Neuron (in vitro differentiated cells): ENCODE measurements at regions not wholly inside any gene's neighbourhood (a gene's known extent, or its start where the extent isn't known, plus 50 kb on each side); places are given as distances from the start of the nearest gene placed in this dataset.
"Not testable (repeated sequence)": the region's sequence is repeated elsewhere in the genome, so short reads cannot be mapped to it uniquely, and the experiment has no call there.

Experiments used
- H2AFZ ChIP-seq: one replicate; pipeline ENCODE4 v1.6.1; 2013; ENCODE audit warnings: low read depth, mild to moderate bottlenecking, inconsistent platforms, low read length, moderate library complexity
- H3K27me3 ChIP-seq: one replicate; pipeline ENCODE4 v1.6.1; 2013; ENCODE audit warnings: low read length; ENCODE audit not compliant: insufficient read depth
- H3K36me3 ChIP-seq: one replicate; pipeline ENCODE4 v1.6.1; 2013; ENCODE audit warnings: low read length; ENCODE audit not compliant: insufficient read depth
- H3K4me1 ChIP-seq: one replicate; pipeline ENCODE4 v1.6.1; 2013; ENCODE audit warnings: low read length; ENCODE audit not compliant: insufficient read depth
- H3K4me3 ChIP-seq: 2 replicates; pipeline ENCODE4 v1.5.1; 2013; ENCODE audit warnings: mild to moderate bottlenecking, low read length, moderate library complexity
- H3K9me3 ChIP-seq: one replicate; pipeline ENCODE4 v1.6.1; 2013; ENCODE audit warnings: low read length

DNA sequence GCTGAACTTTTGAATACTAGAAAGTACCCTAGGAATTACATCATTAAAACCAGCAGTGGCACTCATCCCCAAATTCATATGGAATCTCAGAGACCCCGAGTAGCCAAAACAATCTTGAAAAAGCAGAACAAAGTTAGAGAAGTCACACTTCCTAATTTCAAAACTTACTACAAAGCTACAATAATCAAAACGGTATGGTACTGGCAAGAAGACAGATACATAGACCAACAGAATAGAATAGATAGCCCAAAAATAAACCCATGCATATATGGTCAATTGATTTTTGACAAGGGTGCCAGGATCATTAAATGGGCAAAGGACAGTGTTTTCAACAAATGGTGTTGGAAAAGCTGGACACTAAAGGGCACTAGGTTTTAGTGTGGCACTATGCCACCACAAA, 176.0 kb upstream of the NDUFV2 start:
- Histone ChIP-seq H3K27me3 (no peaks in the 10 kb centered on the region), H3K4me1 (no peaks in the 10 kb centered on the region), H3K9me3 (peaks cover 10% of the 10 kb centered on the region), H3K4me3 (no peak overlapping the region), H3K36me3 (no peaks in the 10 kb centered on the region), H2AFZ (no peak overlapping the region)

- no peak overlapping the region for H2AFZ ChIP-seq
- H3K4me1 ChIP-seq: no peaks in the 10 kb centered on the region
- H3K9me3 ChIP-seq: peaks cover 15% of the 10 kb centered on the region
- no peak overlapping the region for H3K4me3 ChIP-seq
- no peaks in the 10 kb centered on the region for H3K36me3 ChIP-seq
- H3K27me3 ChIP-seq: no peaks in the 10 kb centered on the region
These were observed 174.5 kb upstream of the NDUFV2 start for GRCh38 chr18:8928044-8928443.

DNA sequence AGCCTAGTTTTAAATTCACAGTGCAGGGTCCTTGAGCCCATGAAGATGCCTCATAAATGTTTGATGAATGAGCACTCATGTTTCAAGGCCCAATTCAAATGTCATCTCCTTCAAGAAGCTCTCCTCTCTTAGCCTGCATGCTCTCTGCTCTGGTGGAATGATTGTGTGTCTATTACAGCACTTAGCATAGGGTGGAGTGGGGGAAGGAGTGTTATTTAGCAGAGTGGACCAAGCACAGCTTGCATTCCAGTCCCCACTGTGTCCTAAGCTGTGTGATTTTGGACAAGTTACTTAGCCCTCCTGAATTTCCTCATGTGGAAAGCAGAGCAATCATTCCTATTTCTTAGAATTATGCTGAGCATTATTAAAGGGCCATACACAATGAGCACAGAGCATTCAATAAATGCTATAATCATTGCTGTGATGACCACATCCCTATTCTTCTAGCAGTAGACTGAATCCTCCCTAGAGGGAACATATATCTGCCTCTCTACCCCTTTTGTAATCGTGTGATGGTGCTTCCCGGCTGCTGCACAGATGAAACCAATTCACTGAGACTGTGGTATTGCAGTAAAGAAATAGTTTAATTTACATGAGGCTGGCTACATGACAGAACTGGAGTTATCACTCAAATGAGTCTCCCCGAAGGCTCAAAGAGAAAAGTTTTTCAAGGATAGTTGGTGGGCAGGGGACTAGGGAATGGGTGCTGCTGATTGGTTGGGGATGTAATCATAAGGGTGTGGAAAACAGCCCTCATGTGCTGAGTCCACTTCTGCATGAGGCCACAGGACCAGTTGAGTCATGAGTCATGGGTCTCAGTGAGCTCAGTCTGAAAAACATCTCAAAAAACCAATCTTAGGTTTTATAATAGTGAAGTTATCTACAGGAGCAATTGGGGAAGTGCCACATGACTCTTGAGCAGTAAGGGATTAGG, 173.4 kb upstream of the NDUFV2 start:
- no peak overlapping the region for H3K4me3 ChIP-seq
- no peaks in the 10 kb centered on the region for H3K27me3 ChIP-seq
- no peaks in the 10 kb centered on the region for H3K4me1 ChIP-seq
- peaks cover 15% of the 10 kb centered on the region for H3K9me3 ChIP-seq
- H3K36me3 ChIP-seq: no peaks in the 10 kb centered on the region
- no peak overlapping the region for H2AFZ ChIP-seq

GRCh38 chr18:8930990-8931616, 171.4 kb upstream of the NDUFV2 start:
- Histone ChIP-seq H3K9me3 (peaks cover 12% of the 10 kb centered on the region), H3K4me1 (no peaks in the 10 kb centered on the region), H3K36me3 (no peaks in the 10 kb centered on the region), H3K4me3 (no peak overlapping the region), H3K27me3 (no peaks in the 10 kb centered on the region), H2AFZ (no peak overlapping the region)

DNA sequence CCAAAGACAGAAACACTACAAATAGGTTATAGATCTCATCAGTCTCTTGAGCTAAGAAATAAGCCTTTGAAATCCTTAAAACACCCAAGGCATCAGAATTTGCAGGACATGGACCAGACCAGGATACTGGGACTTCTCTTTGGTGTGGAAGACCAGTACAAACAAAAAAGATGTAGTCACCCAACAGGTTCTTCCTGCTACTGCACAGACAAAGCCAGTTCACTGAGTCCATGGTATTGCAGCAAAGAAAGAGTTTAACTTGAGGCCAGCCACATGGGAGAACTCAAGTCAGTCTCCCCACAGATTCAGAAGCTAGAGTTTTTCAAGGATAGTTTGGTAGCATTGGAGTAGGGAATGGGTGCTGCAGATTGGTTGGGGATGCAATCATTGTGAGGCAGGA, 169.6 kb upstream of the NDUFV2 start:
- Histone ChIP-seq H3K4me1 (no peaks in the 10 kb centered on the region), H3K9me3 (peaks cover 12% of the 10 kb centered on the region), H3K27me3 (no peaks in the 10 kb centered on the region), H3K4me3 (no peak overlapping the region), H3K36me3 (no peaks in the 10 kb centered on the region), H2AFZ (no peak overlapping the region)

GRCh38 chr18:8933714-8934284, 168.7 kb upstream of the NDUFV2 start:
- peaks cover 10% of the 10 kb centered on the region for H3K9me3 ChIP-seq
- no peaks in the 10 kb centered on the region for H3K36me3 ChIP-seq
- H3K4me1 ChIP-seq: no peaks in the 10 kb centered on the region
- H3K27me3 ChIP-seq: no peaks in the 10 kb centered on the region
- no peak overlapping the region for H3K4me3 ChIP-seq
- H2AFZ ChIP-seq: no peak overlapping the region

DNA sequence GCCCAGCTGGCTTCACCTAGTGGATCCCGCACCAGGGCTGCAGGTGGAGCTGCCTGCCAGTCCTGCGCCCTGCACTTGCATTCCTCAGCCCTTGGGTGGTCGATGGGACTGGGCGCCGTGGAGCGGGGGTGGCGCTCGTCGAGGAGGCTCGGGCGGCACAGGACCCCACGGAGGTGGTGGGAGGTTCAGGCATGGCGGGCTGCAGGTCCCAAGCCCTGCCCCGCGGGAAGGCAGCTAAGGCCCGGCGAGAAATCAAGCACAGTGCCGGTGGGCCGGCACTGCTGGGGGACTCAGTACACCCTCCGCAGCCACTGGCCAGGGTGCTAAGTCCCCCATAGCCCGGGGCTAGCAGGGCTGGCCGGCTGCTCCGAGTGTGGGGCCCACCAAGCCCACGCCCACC, 167.2 kb upstream of the NDUFV2 start:
- H3K27me3 ChIP-seq, H3K4me3 ChIP-seq, H3K36me3 ChIP-seq, H3K9me3 ChIP-seq, H3K4me1 ChIP-seq, H2AFZ ChIP-seq: not testable (repeated sequence)

GRCh38 chr18:8936619-8937018, 165.9 kb upstream of the NDUFV2 start:
- Histone ChIP-seq H3K4me1 (peaks cover 2% of the 10 kb centered on the region), H3K9me3 (peaks cover 6% of the 10 kb centered on the region), H3K36me3 (no peaks in the 10 kb centered on the region), H3K27me3 (no peaks in the 10 kb centered on the region), H2AFZ (no peak overlapping the region), H3K4me3 (no peak overlapping the region)

- Histone ChIP-seq H3K4me1 (peaks cover 11% of the 10 kb centered on the region), H3K4me3 (no peak overlapping the region), H3K36me3 (no peaks in the 10 kb centered on the region), H3K27me3 (no peaks in the 10 kb centered on the region), H3K9me3 (peaks cover 5% of the 10 kb centered on the region), H2AFZ (no peak overlapping the region)
These were observed 165.1 kb upstream of the NDUFV2 start for GRCh38 chr18:8937160-8938094.

- H3K4me1 ChIP-seq: peaks cover 14% of the 10 kb centered on the region
- no peak overlapping the region for H3K4me3 ChIP-seq
- no peaks in the 10 kb centered on the region for H3K36me3 ChIP-seq
- no peaks in the 10 kb centered on the region for H3K9me3 ChIP-seq
- H2AFZ ChIP-seq: no peak overlapping the region
- H3K27me3 ChIP-seq: no peaks in the 10 kb centered on the region
These were observed 163.7 kb upstream of the NDUFV2 start for GRCh38 chr18:8938817-8939216.

GRCh38 chr18:8942021-8942908, 160.2 kb upstream of the NDUFV2 start:
- Histone ChIP-seq H3K9me3 (no peaks in the 10 kb centered on the region), H3K27me3 (no peaks in the 10 kb centered on the region), H3K4me3 (no peak overlapping the region)

More at GRCh38 chr18:8942021-8942908, 160.2 kb upstream of the NDUFV2 start:
- H3K36me3 ChIP-seq: no peaks in the 10 kb centered on the region
- no peak overlapping the region for H2AFZ ChIP-seq
- peaks cover 18% of the 10 kb centered on the region for H3K4me1 ChIP-seq
